ENCODE measurements at regions not wholly inside any gene's neighbourhood (a gene's known extent, or its start where the extent isn't known, plus 50 kb on each side); places are given as distances from the start of the nearest gene placed in this dataset.

DNA sequence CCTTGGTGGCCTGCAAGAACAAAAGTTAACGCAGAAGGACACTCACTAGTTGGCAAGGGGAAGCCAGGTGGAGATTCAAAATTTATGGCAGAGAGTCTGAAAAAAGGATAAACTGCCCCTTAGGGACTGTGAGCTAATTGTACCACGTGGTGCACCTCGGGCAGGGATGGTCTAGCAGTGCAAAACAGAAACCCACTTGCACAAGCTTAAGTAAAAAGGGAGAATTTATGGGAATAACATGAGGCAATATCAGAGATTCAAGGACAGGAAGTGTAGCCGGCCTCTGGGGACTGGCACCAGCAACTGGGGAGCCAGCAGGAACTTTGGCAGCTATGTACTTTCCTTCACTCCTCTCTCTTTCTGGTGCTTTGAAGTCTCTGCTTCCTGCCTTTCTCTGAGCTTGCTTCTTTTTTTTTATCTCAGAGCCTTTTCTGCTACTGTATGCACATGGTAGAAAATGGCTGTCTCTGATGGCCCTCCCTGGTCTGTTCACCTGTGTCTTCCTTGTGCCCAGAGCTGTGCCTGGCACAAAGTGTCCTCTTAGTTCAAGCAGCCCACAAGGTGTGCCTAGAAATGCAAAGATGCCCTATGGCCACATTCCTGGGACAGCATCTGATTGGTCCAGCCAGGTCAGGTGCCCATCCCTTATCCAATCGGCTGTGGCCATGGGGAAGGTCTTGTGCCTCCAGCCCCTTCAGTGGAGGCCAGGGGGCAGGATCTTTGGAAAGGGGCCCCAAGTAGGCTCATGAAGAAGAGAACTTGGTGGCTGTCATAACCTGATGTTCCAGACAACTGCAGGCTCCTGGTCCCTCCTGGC lies 114.8 kb upstream of the ATP6AP2 start (continued):
- no peak for TF ChIP-seq HNRNPL (IDR thresholded peaks at IDR 0.05; ENCODE audit: low read depth, low read length)
- TF ChIP-seq, protein P1, sequence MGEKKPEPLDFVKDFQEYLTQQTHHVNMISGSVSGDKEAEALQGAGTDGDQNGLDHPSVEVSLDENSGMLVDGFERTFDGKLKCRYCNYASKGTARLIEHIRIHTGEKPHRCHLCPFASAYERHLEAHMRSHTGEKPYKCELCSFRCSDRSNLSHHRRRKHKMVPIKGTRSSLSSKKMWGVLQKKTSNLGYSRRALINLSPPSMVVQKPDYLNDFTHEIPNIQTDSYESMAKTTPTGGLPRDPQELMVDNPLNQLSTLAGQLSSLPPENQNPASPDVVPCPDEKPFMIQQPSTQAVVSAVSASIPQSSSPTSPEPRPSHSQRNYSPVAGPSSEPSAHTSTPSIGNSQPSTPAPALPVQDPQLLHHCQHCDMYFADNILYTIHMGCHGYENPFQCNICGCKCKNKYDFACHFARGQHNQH (CRISPR knock-in tag; IDR thresholded peaks at IDR 0.05), result no peak
- no peak for TF ChIP-seq SNAPC2 (CRISPR knock-in tag; IDR thresholded peaks at IDR 0.05)

DNA sequence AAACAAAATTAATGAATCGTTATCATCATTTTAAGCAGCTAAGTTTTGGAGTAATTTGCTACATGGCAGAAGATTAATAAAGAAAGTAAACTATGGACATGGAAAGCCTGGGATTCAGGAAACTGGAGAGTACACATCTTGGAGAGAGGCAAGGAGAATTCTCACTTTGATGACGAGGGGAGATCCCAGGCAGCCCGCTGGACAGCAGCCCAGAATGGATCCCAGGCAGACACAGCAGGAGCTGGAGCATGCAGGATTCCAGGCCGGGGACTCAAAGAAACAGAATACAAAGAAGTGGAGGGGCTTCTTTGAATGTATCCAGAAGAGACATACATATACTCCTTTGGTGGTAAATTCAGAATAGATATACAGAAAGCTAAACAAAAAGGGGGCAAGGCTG lies 118.0 kb upstream of the ATP6AP2 start:
- Histone ChIP-seq H3K9me3 (ENCODE audit: low read length) (no peaks in the 10 kb centered on the region), H3K9ac (ENCODE audit: insufficient read depth, low read depth, low read length) (no peak overlapping the region), H3K36me3 (replicated peaks in 1 of 2; ENCODE audit: control insufficient read depth in 1 of 2, insufficient read depth in 2 of 2, low read length in 2 of 2) (no peaks in the 10 kb centered on the region), H3K27me3 (ENCODE audit: control insufficient read depth in 1 of 2, insufficient read depth in 2 of 2, low read length in 2 of 2) (0 out of 5 replicates have a peak, but pooled peaks cover 0 to 2% of the 10 kb centered on the region in 2 experiments), H3K27ac (ENCODE audit: extremely low read length, insufficient read depth, low read length) (no peak overlapping the region), H3K4me3 (replicated peaks in 1 of 3; ENCODE audit: insufficient read depth in 1 of 3, low read depth in 2 of 3, low read length in 3 of 3) (no peak overlapping the region), H4K20me1 (ENCODE audit: insufficient read depth, low read length) (no peaks in the 10 kb centered on the region), H3K79me2 (ENCODE audit: insufficient read depth, low read length) (no peaks in the 10 kb centered on the region), H3K4me2 (ENCODE audit: low read depth, low read length) (no peak overlapping the region), H2AFZ (ENCODE audit: low read length) (no peak overlapping the region), H3K4me1 (ENCODE audit: insufficient read depth, low read length) (peaks cover 11% of the 10 kb centered on the region)
- WGBS (ENCODE audit: low lambda C conversion rate), result 51% methylated on average over 4 of the region's 4 CpGs
- ChIA-PET CTCF (ENCODE audit: low intra/inter-chr PET ratio, low total read pairs) (no interaction called here), POLR2A (no interaction called here)
- intact Hi-C loops (cut with micrococcal nuclease; ENCODE audit: unreplicated experiment), result no loop called here
- in situ Hi-C loops (cut with HindIII; ENCODE audit: extremely low pct_ligation_motif_present, low pct_unique_long_range_greater_than_20kb), result no loop called here
- FAIRE-seq, result no peak
- TF ChIP-seq MATR3 (CRISPR knock-in tag; IDR thresholded peaks at IDR 0.05) (no peak), ZNF510 (CRISPR knock-in tag; IDR thresholded peaks at IDR 0.05; ENCODE audit: low read depth) (no peak), MAFF (IDR thresholded peaks at IDR 0.05; ENCODE audit: low read depth, low read length) (no peak), MEF2D (CRISPR knock-in tag; IDR thresholded peaks at IDR 0.05) (no peak), TBX2 (CRISPR knock-in tag; IDR thresholded peaks at IDR 0.05; ENCODE audit: borderline replicate concordance) (no peak)
- TF ChIP-seq, protein P2, sequence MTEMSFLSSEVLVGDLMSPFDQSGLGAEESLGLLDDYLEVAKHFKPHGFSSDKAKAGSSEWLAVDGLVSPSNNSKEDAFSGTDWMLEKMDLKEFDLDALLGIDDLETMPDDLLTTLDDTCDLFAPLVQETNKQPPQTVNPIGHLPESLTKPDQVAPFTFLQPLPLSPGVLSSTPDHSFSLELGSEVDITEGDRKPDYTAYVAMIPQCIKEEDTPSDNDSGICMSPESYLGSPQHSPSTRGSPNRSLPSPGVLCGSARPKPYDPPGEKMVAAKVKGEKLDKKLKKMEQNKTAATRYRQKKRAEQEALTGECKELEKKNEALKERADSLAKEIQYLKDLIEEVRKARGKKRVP (CRISPR knock-in tag; IDR thresholded peaks at IDR 0.05), result no peak
- TF ChIP-seq, protein P3, sequence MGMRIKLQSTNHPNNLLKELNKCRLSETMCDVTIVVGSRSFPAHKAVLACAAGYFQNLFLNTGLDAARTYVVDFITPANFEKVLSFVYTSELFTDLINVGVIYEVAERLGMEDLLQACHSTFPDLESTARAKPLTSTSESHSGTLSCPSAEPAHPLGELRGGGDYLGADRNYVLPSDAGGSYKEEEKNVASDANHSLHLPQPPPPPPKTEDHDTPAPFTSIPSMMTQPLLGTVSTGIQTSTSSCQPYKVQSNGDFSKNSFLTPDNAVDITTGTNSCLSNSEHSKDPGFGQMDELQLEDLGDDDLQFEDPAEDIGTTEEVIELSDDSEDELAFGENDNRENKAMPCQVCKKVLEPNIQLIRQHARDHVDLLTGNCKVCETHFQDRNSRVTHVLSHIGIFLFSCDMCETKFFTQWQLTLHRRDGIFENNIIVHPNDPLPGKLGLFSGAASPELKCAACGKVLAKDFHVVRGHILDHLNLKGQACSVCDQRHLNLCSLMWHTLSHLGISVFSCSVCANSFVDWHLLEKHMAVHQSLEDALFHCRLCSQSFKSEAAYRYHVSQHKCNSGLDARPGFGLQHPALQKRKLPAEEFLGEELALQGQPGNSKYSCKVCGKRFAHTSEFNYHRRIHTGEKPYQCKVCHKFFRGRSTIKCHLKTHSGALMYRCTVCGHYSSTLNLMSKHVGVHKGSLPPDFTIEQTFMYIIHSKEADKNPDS (CRISPR knock-in tag; IDR thresholded peaks at IDR 0.05), result no peak
- TF ChIP-seq, protein P4, sequence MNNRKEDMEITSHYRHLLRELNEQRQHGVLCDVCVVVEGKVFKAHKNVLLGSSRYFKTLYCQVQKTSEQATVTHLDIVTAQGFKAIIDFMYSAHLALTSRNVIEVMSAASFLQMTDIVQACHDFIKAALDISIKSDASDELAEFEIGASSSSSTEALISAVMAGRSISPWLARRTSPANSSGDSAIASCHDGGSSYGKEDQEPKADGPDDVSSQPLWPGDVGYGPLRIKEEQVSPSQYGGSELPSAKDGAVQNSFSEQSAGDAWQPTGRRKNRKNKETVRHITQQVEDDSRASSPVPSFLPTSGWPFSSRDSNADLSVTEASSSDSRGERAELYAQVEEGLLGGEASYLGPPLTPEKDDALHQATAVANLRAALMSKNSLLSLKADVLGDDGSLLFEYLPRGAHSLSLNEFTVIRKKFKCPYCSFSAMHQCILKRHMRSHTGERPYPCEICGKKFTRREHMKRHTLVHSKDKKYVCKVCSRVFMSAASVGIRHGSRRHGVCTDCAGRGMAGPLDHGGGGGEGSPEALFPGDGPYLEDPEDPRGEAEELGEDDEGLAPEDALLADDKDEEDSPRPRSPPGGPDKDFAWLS (CRISPR knock-in tag; IDR thresholded peaks at IDR 0.05; ENCODE audit: borderline replicate concordance), result no peak
- no peak for DNase-seq (ENCODE audit: low spot score)
- BruUV-seq (replicated peaks), result no TSS peak
- ATAC-seq, result no peak

Data from HepG2 (cell line).